ENCODE measurements at regions not wholly inside any gene's neighbourhood (a gene's known extent, or its start where the extent isn't known, plus 50 kb on each side); places are given as distances from the start of the nearest gene placed in this dataset.

GRCh38 chr1:223456747-223457146, 63.5 kb downstream of the CCDC185 start:
- Histone ChIP-seq H3K9me3 (ENCODE audit: low read depth) (no peaks in the 10 kb centered on the region), H3K36me3 (replicated peaks; ENCODE audit: insufficient read depth, low read depth) (no peaks in the 10 kb centered on the region), H3K79me2 (no peaks in the 10 kb centered on the region), H3K4me1 (ENCODE audit: insufficient read depth) (no peaks in the 10 kb centered on the region), H3K4me2 (no peak overlapping the region), H3K27me3 (no peaks in the 10 kb centered on the region), H4K20me1 (ENCODE audit: insufficient read depth, poor library complexity, severe bottlenecking) (no peaks in the 10 kb centered on the region), H3K9me2 (replicated peaks; ENCODE audit: insufficient read depth) (no peaks in the 10 kb centered on the region), H2AFZ (no peak overlapping the region), H3K27ac (no peak overlapping the region), H3K4me3 (no peak overlapping the region)
- TF ChIP-seq EZH2phosphoT487 (IDR thresholded peaks at IDR 0.05; ENCODE audit: low read depth, severe bottlenecking, unreplicated experiment) (no peak), EZH2 (IDR thresholded peaks at IDR 0.05; ENCODE audit: borderline replicate concordance) (no peak), CTCF (IDR thresholded peaks at IDR 0.05; ENCODE audit: poor library complexity) (no peak)
- DNase-seq (ENCODE audit: low spot score): no peak
- 89% methylated on average over 4 of the region's 4 CpGs for WGBS (ENCODE audit: low lambda C conversion rate, missing lambda C conversion rate)

DNA sequence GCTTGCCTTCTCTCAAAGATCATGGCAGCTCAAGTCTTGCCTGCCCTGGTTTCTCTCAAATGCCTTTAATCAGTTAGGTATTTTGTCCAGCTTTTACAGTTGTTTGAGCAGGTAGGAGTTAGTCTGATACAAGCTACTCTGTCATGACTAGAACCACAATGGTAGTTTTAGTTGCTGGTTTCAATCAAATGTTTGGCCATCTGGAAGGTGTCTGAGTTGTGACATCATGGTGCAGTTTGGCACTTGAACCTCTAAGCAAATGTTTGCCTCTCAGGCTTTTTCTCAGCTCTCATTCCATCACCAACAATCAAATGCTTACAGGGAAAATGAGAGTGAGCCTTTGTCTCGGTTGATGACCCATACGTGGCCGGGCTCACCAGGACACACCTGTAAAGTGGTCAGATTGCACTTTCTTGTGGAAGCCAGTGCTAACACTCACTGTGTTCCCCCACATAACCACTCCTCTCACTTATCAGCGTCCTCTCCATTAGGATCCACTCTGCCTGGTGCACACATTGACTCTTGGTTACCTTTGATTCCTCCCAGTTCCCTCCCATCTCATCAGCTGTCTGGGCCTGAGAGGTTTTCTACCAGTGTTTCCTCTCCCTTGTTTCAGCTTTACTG, 67.5 kb downstream of the CCDC185 start:
- Histone ChIP-seq H3K27ac (no peak overlapping the region), H3K4me2 (no peak overlapping the region), H3K36me3 (replicated peaks; ENCODE audit: insufficient read depth, low read depth) (no peaks in the 10 kb centered on the region), H3K4me1 (ENCODE audit: insufficient read depth) (no peaks in the 10 kb centered on the region), H3K9me2 (replicated peaks; ENCODE audit: insufficient read depth) (no peaks in the 10 kb centered on the region), H3K27me3 (no peaks in the 10 kb centered on the region), H3K79me2 (no peaks in the 10 kb centered on the region), H3K4me3 (no peak overlapping the region), H3K9me3 (ENCODE audit: low read depth) (no peaks in the 10 kb centered on the region), H4K20me1 (ENCODE audit: insufficient read depth, poor library complexity, severe bottlenecking) (no peaks in the 10 kb centered on the region), H2AFZ (no peak overlapping the region)
- no peak for TF ChIP-seq EZH2 (IDR thresholded peaks at IDR 0.05; ENCODE audit: borderline replicate concordance)
- no peak for TF ChIP-seq EZH2phosphoT487 (IDR thresholded peaks at IDR 0.05; ENCODE audit: low read depth, severe bottlenecking, unreplicated experiment)
- no peak for TF ChIP-seq CTCF (IDR thresholded peaks at IDR 0.05; ENCODE audit: poor library complexity)
- no peak for DNase-seq (ENCODE audit: low spot score)
- WGBS (ENCODE audit: low lambda C conversion rate, missing lambda C conversion rate): 53% methylated on average over 4 of the region's 4 CpGs

- 88% methylated on average over 5 of the region's 5 CpGs for WGBS (ENCODE audit: low lambda C conversion rate, missing lambda C conversion rate)
- no peak overlapping the region for H2AFZ ChIP-seq
- H3K27ac ChIP-seq: no peak overlapping the region
- no peaks in the 10 kb centered on the region for H4K20me1 ChIP-seq (ENCODE audit: insufficient read depth, poor library complexity, severe bottlenecking)
- no peak for TF ChIP-seq EZH2 (IDR thresholded peaks at IDR 0.05; ENCODE audit: borderline replicate concordance)
- no peaks in the 10 kb centered on the region for H3K9me2 ChIP-seq (replicated peaks; ENCODE audit: insufficient read depth)
- H3K36me3 ChIP-seq (replicated peaks; ENCODE audit: insufficient read depth, low read depth): no peaks in the 10 kb centered on the region
- no peak overlapping the region for H3K4me2 ChIP-seq
- H3K27me3 ChIP-seq: no peaks in the 10 kb centered on the region
- H3K79me2 ChIP-seq: no peaks in the 10 kb centered on the region
- no peak overlapping the region for H3K4me3 ChIP-seq
- DNase-seq (ENCODE audit: low spot score): no peak
- no peaks in the 10 kb centered on the region for H3K4me1 ChIP-seq (ENCODE audit: insufficient read depth)
- H3K9me3 ChIP-seq (ENCODE audit: low read depth): no peaks in the 10 kb centered on the region
These were observed 68.9 kb downstream of the CCDC185 start for GRCh38 chr1:223462047-223462630.

DNA sequence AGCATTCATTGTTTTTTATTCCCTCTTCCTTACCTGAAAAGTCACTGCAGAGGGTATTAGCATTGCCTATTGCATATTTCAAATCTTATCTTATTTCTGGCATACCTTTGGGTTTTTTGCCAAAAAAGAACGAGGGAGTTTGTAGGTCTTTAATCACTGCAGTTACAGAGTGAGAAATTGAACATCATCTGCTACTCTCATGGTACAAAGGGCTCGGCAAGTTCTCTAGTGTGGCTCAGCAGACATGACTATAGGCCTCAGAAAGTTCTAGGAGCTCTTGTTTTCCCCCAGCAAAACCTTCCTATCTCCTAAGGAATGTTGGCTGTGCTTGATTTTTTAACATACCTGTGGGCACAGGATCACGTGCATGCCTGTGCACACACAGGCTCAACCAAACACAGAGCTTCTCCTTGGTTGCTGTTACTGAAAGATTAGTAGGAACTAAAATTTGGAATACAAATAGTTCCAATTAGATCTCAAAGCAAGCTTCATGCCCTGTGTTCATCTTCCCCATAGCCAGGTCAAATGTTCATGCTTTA, 69.7 kb downstream of the CCDC185 start:
- no peaks in the 10 kb centered on the region for H3K4me1 ChIP-seq (ENCODE audit: insufficient read depth)
- no peak overlapping the region for H2AFZ ChIP-seq
- DNase-seq (ENCODE audit: low spot score): no peak
- WGBS (ENCODE audit: low lambda C conversion rate, missing lambda C conversion rate): 65% methylated on average over 3 of the region's 3 CpGs
- H3K79me2 ChIP-seq: no peaks in the 10 kb centered on the region
- no peak overlapping the region for H3K4me2 ChIP-seq
- H3K36me3 ChIP-seq (replicated peaks; ENCODE audit: insufficient read depth, low read depth): no peaks in the 10 kb centered on the region
- H3K9me3 ChIP-seq (ENCODE audit: low read depth): no peaks in the 10 kb centered on the region
- TF ChIP-seq EZH2phosphoT487 (IDR thresholded peaks at IDR 0.05; ENCODE audit: low read depth, severe bottlenecking, unreplicated experiment): no peak
- TF ChIP-seq CTCF (IDR thresholded peaks at IDR 0.05; ENCODE audit: poor library complexity): no peak
- TF ChIP-seq EZH2 (IDR thresholded peaks at IDR 0.05; ENCODE audit: borderline replicate concordance): no peak
- H3K27ac ChIP-seq: no peak overlapping the region
- H3K27me3 ChIP-seq: no peaks in the 10 kb centered on the region
- no peak overlapping the region for H3K4me3 ChIP-seq
- H3K9me2 ChIP-seq (replicated peaks; ENCODE audit: insufficient read depth): no peaks in the 10 kb centered on the region
- H4K20me1 ChIP-seq (ENCODE audit: insufficient read depth, poor library complexity, severe bottlenecking): no peaks in the 10 kb centered on the region
